Stomach (tissue), 8 donors: ENCODE measurements at regions not wholly inside any gene's neighbourhood (a gene's known extent, or its start where the extent isn't known, plus 50 kb on each side); places are given as distances from the start of the nearest gene placed in this dataset.
A peak's percentile ranks its signal among the peaks of the same experiment; 100 is the strongest.

ENCODE experiments used
- DNase-seq, 2 donors: peaks; one replicate each; pipeline versions ENCODE4 v3.0.0 to v3.0.0-alpha.2; 2013 to 2019
- H3K27ac ChIP-seq, 5 donors: fragments of 200-600 bp in 4 of 5; sonication (generic) in 4 of 5; one replicate each; pipeline ENCODE4 v1.5.1; 2013 to 2019; ENCODE audit warnings: mild to moderate bottlenecking in 1 of 5, moderate library complexity in 1 of 5
- H3K27me3 ChIP-seq, 3 donors: fragments of 200-600 bp; sonication (generic); one replicate each; pipeline ENCODE4 v1.5.1; 2017 to 2019; ENCODE audit warnings: mixed run types in 1 of 3
- H3K36me3 ChIP-seq, 4 donors: fragments of 200-600 bp; sonication (generic); 1 replicate in 3 of 4; 2 replicates in 1 of 4; pipeline ENCODE4 v1.5.1; 2016 to 2019
- H3K4me1 ChIP-seq, 4 donors: fragments of 200-600 bp; sonication (generic); one replicate each; pipeline ENCODE4 v1.5.1; 2016 to 2019
- H3K4me3 ChIP-seq, 4 donors: fragments of 200-600 bp; sonication (generic) in 3 of 4; one replicate each; pipeline ENCODE4 v1.5.1; 2016 to 2019; ENCODE audit warnings: mild to moderate bottlenecking in 1 of 4
- H3K9me3 ChIP-seq, 4 donors: fragments of 200-600 bp; sonication (generic); one replicate each; pipeline ENCODE4 v1.5.1; 2016 to 2019
- CTCF ChIP-seq, 7 experiments: fragments of 450-650 bp in 4 of 7; fragments of 200-600 bp in 3 of 7; sonication (generic) in 3 of 7; IDR thresholded peaks; one replicate each; pipeline ENCODE4 v1.5.1; 2016 to 2019; ENCODE audit warnings: antibody characterized with exemption in 7 of 7, control low read depth in 2 of 7, mild to moderate bottlenecking in 1 of 7
- EP300 ChIP-seq: sonication (generic); formaldehyde crosslinking; IDR thresholded peaks from one replicate; pipeline ENCODE4 v1.6.1; 2017; ENCODE audit warnings: antibody characterized with exemption
- POLR2A ChIP-seq, 4 donors: fragments of 450-650 bp; IDR thresholded peaks; one replicate each; pipeline ENCODE4 v1.6.1; 2016; ENCODE audit warnings: antibody characterized with exemption in 4 of 4, control low read depth in 2 of 4, mild to moderate bottlenecking in 1 of 4, moderate library complexity in 1 of 4
- POLR2AphosphoS5 ChIP-seq, 3 donors: sonication (generic); formaldehyde crosslinking; IDR thresholded peaks; one replicate each; pipeline ENCODE4 v1.6.1; 2016; ENCODE audit warnings: antibody characterized with exemption in 3 of 3
- WGBS, 5 donors: extraction: QIAGEN DNeasy Blood & Tissue Kit in 3 of 5; methylation state at CpG; one replicate each; pipeline versions ENCODE4 v1.1.5 to v1.1.7; 2013 to 2018; 5-methylcytosine and 5-hydroxymethylcytosine counted together
- intact Hi-C: fragments of 100-400 bp; cut with DNase I; formaldehyde crosslinking; loops from one replicate; pipeline ENCODE4 v1.15.1; 2023; ENCODE audit warnings: low total_unique reads
- donor health status: healthy with polysubstance abuse.
- donor health status: Bipolar disorder and iron deficiency.
- donor health status: healthy.

GRCh38 chr1:175862408-175862807 is 119.0 kb upstream of the TNR start:
- Histone ChIP-seq H3K4me1 (peaks cover 0 to 6% (median 0%) of the 10 kb centered on the region in 4 donors), H3K4me3 (no peak overlapping the region), H3K36me3 (no peaks in the 10 kb centered on the region), H3K27me3 (peaks cover 0 to 4% (median 0%) of the 10 kb centered on the region in 3 donors), H3K9me3 (no peaks in the 10 kb centered on the region), H3K27ac (no peak overlapping the region)
- intact Hi-C loops, result no loop called here
- TF ChIP-seq POLR2AphosphoS5 (IDR thresholded peaks at IDR 0.05) (no peak), EP300 (no peak), CTCF (IDR thresholded peaks at IDR 0.05) (no peak), POLR2A (IDR thresholded peaks at IDR 0.05) (no peak)
- WGBS, 5 donors, result 57 to 68% (median 61%) methylated on average over 3 of the region's 3 CpGs
- no peak for DNase-seq

GRCh38 chr1:175861626-175862367 is 118.4 kb upstream of the TNR start:
- Histone ChIP-seq H3K9me3 (no peaks in the 10 kb centered on the region), H3K4me1 (peaks cover 0 to 8% (median 0%) of the 10 kb centered on the region in 4 donors), H3K27ac (no peak overlapping the region), H3K27me3 (peaks cover 0 to 4% (median 0%) of the 10 kb centered on the region in 3 donors), H3K4me3 (no peak overlapping the region), H3K36me3 (no peaks in the 10 kb centered on the region)
- 71 to 83% (median 73%) methylated on average over 8 of the region's 8 CpGs for WGBS, 5 donors
- TF ChIP-seq EP300 (no peak), POLR2A (IDR thresholded peaks at IDR 0.05) (no peak), POLR2AphosphoS5 (IDR thresholded peaks at IDR 0.05) (no peak), CTCF (IDR thresholded peaks at IDR 0.05) (no peak)
- intact Hi-C loops, result no loop called here
- DNase-seq, result no peak

GRCh38 chr1:175857756-175858155 is 114.4 kb upstream of the TNR start:
- peak in 1 of 2 donors; percentile 28 for DNase-seq
- Histone ChIP-seq H3K4me3 (no peak overlapping the region), H3K9me3 (no peaks in the 10 kb centered on the region), H3K4me1 (peaks cover 0 to 8% (median 0%) of the 10 kb centered on the region in 4 donors), H3K27me3 (peaks cover 0 to 9% (median 0%) of the 10 kb centered on the region in 3 donors), H3K27ac (no peak overlapping the region), H3K36me3 (no peaks in the 10 kb centered on the region)
- intact Hi-C loops, result no loop called here
- WGBS, 5 donors, result 15 to 48% (median 20%) methylated on average over 6 of the region's 6 CpGs
- no peak for TF ChIP-seq POLR2A (IDR thresholded peaks at IDR 0.05)
- no peak for TF ChIP-seq POLR2AphosphoS5 (IDR thresholded peaks at IDR 0.05)
- no peak for TF ChIP-seq EP300
- no peak for TF ChIP-seq CTCF (IDR thresholded peaks at IDR 0.05)

GRCh38 chr1:175853681-175854080 is 110.3 kb upstream of the TNR start:
- 87 to 91% (median 89%) methylated on average over 4 of the region's 4 CpGs for WGBS, 5 donors
- intact Hi-C loops, result no loop called here

More at GRCh38 chr1:175853681-175854080, 110.3 kb upstream of the TNR start:
- H3K9me3 ChIP-seq, result no peaks in the 10 kb centered on the region
- TF ChIP-seq EP300, result no peak
- no peak for TF ChIP-seq POLR2A (IDR thresholded peaks at IDR 0.05)
- no peak for TF ChIP-seq CTCF (IDR thresholded peaks at IDR 0.05)
- no peak for TF ChIP-seq POLR2AphosphoS5 (IDR thresholded peaks at IDR 0.05)
- no peaks in the 10 kb centered on the region for H3K36me3 ChIP-seq
- no peak overlapping the region for H3K27ac ChIP-seq
- H3K27me3 ChIP-seq, result peaks cover 0 to 5% (median 0%) of the 10 kb centered on the region in 3 donors
- no peak for DNase-seq
- peaks cover 0 to 8% (median 0%) of the 10 kb centered on the region in 4 donors for H3K4me1 ChIP-seq
- no peak overlapping the region for H3K4me3 ChIP-seq
